IMR-90 (cell line): ENCODE measurements at regions not wholly inside any gene's neighbourhood (a gene's known extent, or its start where the extent isn't known, plus 50 kb on each side); places are given as distances from the start of the nearest gene placed in this dataset.
A peak's percentile ranks its signal among the peaks of the same experiment; 100 is the strongest.

Experiments
- ATAC-seq: fragments of 200-7000 bp; cut with Tn5 transposase; 2 replicates; pipeline ENCODE4 v1.9.1; 2020; ENCODE audit warnings: low read depth, mild to moderate bottlenecking, moderate library complexity
- BruUV-seq: library from RNA; stranded (reverse); fragments of 400-500 nt; replicated peaks from 2 replicates; lab custom pipeline; 2021; lab: Mats Ljungman, UMichigan
- CTCF ChIA-PET: fragments of 300-600 bp; formaldehyde crosslinking; extraction: SDS; loops from one replicate; lab custom pipeline; 2021; ENCODE audit warnings: antibody characterized with exemption; lab: Yijun Ruan, JAX
- POLR2A ChIA-PET: fragments of 300-600 bp; sonication (Branson Sonifier 250); formaldehyde crosslinking; loops from one replicate; lab custom pipeline; 2022; ENCODE audit warnings: antibody characterized with exemption; ENCODE audit not compliant: unreplicated experiment; lab: Charles Lee
- DNase-seq: peaks from one replicate; pipeline ENCODE4 v3.0.0; 2013
- H2AFZ ChIP-seq: replicated peaks from 2 replicates; pipeline ENCODE3; 2013; ENCODE audit warnings: low read length, mild to moderate bottlenecking; ENCODE audit not compliant: poor library complexity
- H2AK5ac ChIP-seq: 2 replicates; pipeline ENCODE4 v1.6.1; 2013; ENCODE audit warnings: low read depth, low read length, inconsistent platforms
- H2AK9ac ChIP-seq: replicated peaks from 2 replicates; pipeline ENCODE3; 2013; ENCODE audit warnings: mild to moderate bottlenecking, low read depth, low read length, moderate library complexity; ENCODE audit not compliant: poor library complexity
- H2BK120ac ChIP-seq: 2 replicates; pipeline ENCODE4 v1.6.1; 2013; ENCODE audit warnings: low read depth, low read length, inconsistent platforms
- H2BK15ac ChIP-seq: 3 replicates; pipeline ENCODE4 v1.6.1; 2013; ENCODE audit warnings: low read depth, low read length, inconsistent platforms
- H2BK20ac ChIP-seq: 2 replicates; pipeline ENCODE4 v1.6.1; 2013; ENCODE audit warnings: low read depth, mild to moderate bottlenecking, inconsistent platforms, low read length, moderate library complexity
- H2BK5ac ChIP-seq: 2 replicates; pipeline ENCODE4 v1.6.1; 2013; ENCODE audit warnings: mild to moderate bottlenecking, low read depth, low read length, inconsistent platforms; ENCODE audit not compliant: poor library complexity, severe bottlenecking
- H3K14ac ChIP-seq: replicated peaks from 2 replicates; pipeline ENCODE4 v1.6.1; 2013; ENCODE audit warnings: low read depth, low read length, inconsistent platforms
- H3K18ac ChIP-seq: 2 replicates; pipeline ENCODE4 v1.6.1; 2013; ENCODE audit warnings: low read depth, low read length, control low read depth
- H3K23ac ChIP-seq: 2 replicates; pipeline ENCODE4 v1.6.1; 2013; ENCODE audit warnings: low read depth, low read length, inconsistent platforms
- H3K27ac ChIP-seq: 2 replicates; pipeline ENCODE4 v1.5.1; 2013; ENCODE audit warnings: mild to moderate bottlenecking, control low read depth, low read length; ENCODE audit not compliant: insufficient read depth
- H3K27me3 ChIP-seq: 2 replicates; pipeline ENCODE4 v1.6.1; 2013; ENCODE audit warnings: low read length; ENCODE audit not compliant: control insufficient read depth, insufficient read depth
- H3K36me3 ChIP-seq: 2 replicates; pipeline ENCODE4 v1.6.1; 2013; ENCODE audit warnings: low read length, mixed read lengths; ENCODE audit not compliant: control insufficient read depth, insufficient read depth
- H3K4ac ChIP-seq: 2 replicates; pipeline ENCODE4 v1.6.1; 2013; ENCODE audit warnings: low read depth, low read length, inconsistent platforms
- H3K4me1 ChIP-seq: 2 replicates; pipeline ENCODE4 v1.6.1; 2013; ENCODE audit warnings: low read length, mixed read lengths; ENCODE audit not compliant: control insufficient read depth, insufficient read depth
- H3K4me2 ChIP-seq: 2 replicates; pipeline ENCODE4 v1.6.1; 2013; ENCODE audit warnings: low read depth, mild to moderate bottlenecking, control low read depth, low read length, moderate library complexity
- H3K4me3 ChIP-seq: 2 replicates; pipeline ENCODE4 v1.5.1; 2013; ENCODE audit warnings: low read depth, mild to moderate bottlenecking, control low read depth, low read length, moderate library complexity; ENCODE audit not compliant: insufficient read depth
- H3K56ac ChIP-seq: 2 replicates; pipeline ENCODE4 v1.6.1; 2013; ENCODE audit warnings: low read length, inconsistent platforms; ENCODE audit not compliant: insufficient read depth; ENCODE audit errors: extremely low read depth
- H3K79me1 ChIP-seq, 2 experiments: 2 replicates each; pipeline ENCODE4 v1.6.1; 2013; ENCODE audit warnings: low read length in 2 of 2, inconsistent platforms in 1 of 2, low read depth in 1 of 2
- H3K9ac ChIP-seq: 2 replicates; pipeline ENCODE4 v1.6.1; 2013; ENCODE audit warnings: low read depth, low read length, control low read depth
- H3K9me1 ChIP-seq: 2 replicates; pipeline ENCODE4 v1.6.1; 2013; ENCODE audit warnings: low read length, inconsistent platforms; ENCODE audit not compliant: insufficient read depth
- H3K9me3 ChIP-seq: 2 replicates; pipeline ENCODE4 v1.6.1; 2013; ENCODE audit warnings: low read length; ENCODE audit not compliant: control insufficient read depth, insufficient read depth
- H4K20me1 ChIP-seq: 2 replicates; pipeline ENCODE4 v1.6.1; 2013; ENCODE audit warnings: low read length, inconsistent platforms; ENCODE audit not compliant: insufficient read depth
- H4K5ac ChIP-seq: 2 replicates; pipeline ENCODE4 v1.6.1; 2013; ENCODE audit warnings: mild to moderate bottlenecking, low read depth, low read length, control low read depth
- H4K8ac ChIP-seq, 2 experiments: 2 replicates each; pipeline ENCODE4 v1.6.1; 2013; ENCODE audit warnings: low read depth in 2 of 2, low read length in 2 of 2, control low read depth in 1 of 2, inconsistent platforms in 1 of 2
- H4K91ac ChIP-seq: 2 replicates; pipeline ENCODE4 v1.6.1; 2013; ENCODE audit warnings: low read depth, low read length, inconsistent platforms; ENCODE audit not compliant: insufficient read depth
- BHLHE40 ChIP-seq: fragments of 150-350 bp; IDR thresholded peaks from 2 replicates; pipeline ENCODE4 v1.6.1; 2016; ENCODE audit warnings: mild to moderate bottlenecking, low read depth, low read length
- CEBPB ChIP-seq: IDR thresholded peaks from 2 replicates; pipeline ENCODE4 v1.6.1; 2012; ENCODE audit warnings: low read depth, low read length, improper control_type of control experiment
- CHD1 ChIP-seq: IDR thresholded peaks from 2 replicates; pipeline ENCODE4 v1.6.1; 2012; ENCODE audit warnings: low read depth, low read length, improper control_type of control experiment
- CTCF ChIP-seq: conservative IDR thresholded peaks from 2 replicates; pipeline ENCODE4 v1.5.1; 2012; ENCODE audit warnings: mild to moderate bottlenecking, low read depth, low read length, improper control_type of control experiment
- ELK1 ChIP-seq: fragments of 150-350 bp; IDR thresholded peaks from 2 replicates; pipeline ENCODE4 v1.6.1; 2016; ENCODE audit warnings: low read depth, mild to moderate bottlenecking, low read length, moderate library complexity, borderline replicate concordance
- FOS ChIP-seq: fragments of 150-350 bp; IDR thresholded peaks from 2 replicates; pipeline ENCODE4 v1.6.1; 2016; ENCODE audit warnings: low read depth, low read length
- MAFK ChIP-seq: IDR thresholded peaks from 2 replicates; pipeline ENCODE4 v1.6.1; 2012; ENCODE audit warnings: low read depth, low read length, improper control_type of control experiment
- MAZ ChIP-seq: IDR thresholded peaks from 2 replicates; pipeline ENCODE4 v1.6.1; 2012; ENCODE audit warnings: low read depth, mild to moderate bottlenecking, low read length, improper control_type of control experiment, moderate library complexity, borderline replicate concordance
- MXI1 ChIP-seq: IDR thresholded peaks from 2 replicates; pipeline ENCODE4 v1.6.1; 2012; ENCODE audit warnings: low read depth, mild to moderate bottlenecking, low read length, moderate library complexity, borderline replicate concordance
- NFE2L2 ChIP-seq: fragments of 150-350 bp; IDR thresholded peaks from 2 replicates; pipeline ENCODE4 v1.6.1; 2016; ENCODE audit warnings: low read depth, mild to moderate bottlenecking, low read length
- POLR2A ChIP-seq: IDR thresholded peaks from 2 replicates; pipeline ENCODE4 v1.6.1; 2012; ENCODE audit warnings: mild to moderate bottlenecking, low read depth, low read length
- RAD21 ChIP-seq: IDR thresholded peaks from 2 replicates; pipeline ENCODE4 v1.6.1; 2012; ENCODE audit warnings: low read length, improper control_type of control experiment
- RCOR1 ChIP-seq: IDR thresholded peaks from 2 replicates; pipeline ENCODE4 v1.6.1; 2012; ENCODE audit warnings: mild to moderate bottlenecking, low read length, improper control_type of control experiment; ENCODE audit not compliant: insufficient replicate concordance
- RFX5 ChIP-seq: IDR thresholded peaks from 2 replicates; pipeline ENCODE4 v1.8.0; 2012; ENCODE audit warnings: low read depth, mild to moderate bottlenecking, low read length, moderate library complexity
- SMC3 ChIP-seq: fragments of 150-350 bp; IDR thresholded peaks from 2 replicates; pipeline ENCODE4 v1.6.1; 2016; ENCODE audit warnings: low read depth, mild to moderate bottlenecking, antibody characterized with exemption, low read length, moderate library complexity
- USF2 ChIP-seq: fragments of 150-350 bp; IDR thresholded peaks from 2 replicates; pipeline ENCODE4 v1.6.1; 2017; ENCODE audit warnings: mild to moderate bottlenecking, antibody characterized with exemption, low read length, low read depth
- WGBS, 2 experiments: methylation state at CpG; one replicate each; pipeline versions ENCODE4 v1.1.5 to v1.1.7; 2013; ENCODE audit warnings: missing lambda C conversion rate in 2 of 2; ENCODE audit not compliant: insufficient read length in 1 of 2; ENCODE audit errors: extremely low coverage in 2 of 2; 5-methylcytosine and 5-hydroxymethylcytosine counted together
- dilution Hi-C: fragments of 300-500 bp; cut with HindIII; formaldehyde crosslinking; loops from one replicate; pipeline ENCODE4 v1.14.3; 2018; ENCODE audit warnings: low sequenced_read_pairs; ENCODE audit not compliant: unreplicated experiment
- in situ Hi-C: fragments of 300-500 bp; cut with MboI; formaldehyde crosslinking; loops from 3 replicates; pipeline ENCODE4 v1.14.3; 2019; ENCODE audit warnings: low sequenced_read_pairs, inconsistent platforms, mixed read lengths
- intact Hi-C: fragments of 100-400 bp; cut with micrococcal nuclease; formaldehyde crosslinking; loops from 2 replicates; pipeline ENCODE4 v1.10.0; 2022

GRCh38 chr1:221575605-221576004 lies 166.3 kb downstream of the DUSP10 start:
- ATAC-seq = no peak
- ChIA-PET POLR2A (no interaction called here), CTCF (no interaction called here)
- in situ Hi-C loops = no loop called here
- peak overlapping the region; percentile 59 for H3K27ac ChIP-seq
- peak overlapping the region; percentile 81; the same call in 1 of the 2 replicates for H3K23ac ChIP-seq
- H3K14ac ChIP-seq = peak overlapping the region; percentile 41
- H4K91ac ChIP-seq = peak overlapping the region; percentile 91
- no peaks in the 10 kb centered on the region for H3K36me3 ChIP-seq
- dilution Hi-C loops = no loop called here
- H3K4me2 ChIP-seq = peak overlapping the region; percentile 35; the same call in 1 of the 2 replicates
- H3K27me3 ChIP-seq = no peaks in the 10 kb centered on the region
- no peaks in the 10 kb centered on the region for H4K20me1 ChIP-seq
- no peaks in the 10 kb centered on the region for H3K9me3 ChIP-seq
- intact Hi-C loops = no loop called here
- peak overlapping the region; percentile 16 for H2AFZ ChIP-seq
- H2BK120ac ChIP-seq = peak overlapping the region; percentile 99
- peak overlapping the region; percentile 91 for H2BK5ac ChIP-seq
- H2BK20ac ChIP-seq = peak overlapping the region; percentile 77
- H3K79me1 ChIP-seq = no peaks in the 10 kb centered on the region
- TF ChIP-seq MAZ = no peak
- no peak for TF ChIP-seq MXI1
- TF ChIP-seq BHLHE40 = no peak
- no peak for TF ChIP-seq NFE2L2
- no peak for TF ChIP-seq ELK1
- TF ChIP-seq SMC3 = no peak
- no peak for TF ChIP-seq FOS
- no peak for TF ChIP-seq CEBPB
- TF ChIP-seq USF2 = no peak
- TF ChIP-seq RCOR1 = no peak
- TF ChIP-seq RAD21 = no peak
- no peak for TF ChIP-seq MAFK
- TF ChIP-seq CTCF = no peak
- TF ChIP-seq CHD1 = no peak
- TF ChIP-seq POLR2A = no peak
- no peak for TF ChIP-seq RFX5
- no TSS peak for BruUV-seq
- no CpG with 5 or more reads among the region's 7 CpGs for WGBS, 2 experiments
- H4K5ac ChIP-seq = peak overlapping the region; percentile 94
- H3K4me1 ChIP-seq = peaks cover 6% of the 10 kb centered on the region
- peak overlapping the region; percentile 95 for H3K4ac ChIP-seq
- no peak overlapping the region for H3K4me3 ChIP-seq
- H3K9me1 ChIP-seq = no peaks in the 10 kb centered on the region; the same call in 1 of the 2 replicates
- peak overlapping the region; percentile 99; the same call in 2 of the 3 replicates for H2BK15ac ChIP-seq
- no peak overlapping the region for H3K56ac ChIP-seq
- DNase-seq = peak; percentile 20
- H4K8ac ChIP-seq = peak overlapping the region; percentile 81 to 92; a peak in 3 of 4 replicates
- H3K18ac ChIP-seq = peak overlapping the region; percentile 92; the same call in 1 of the 2 replicates
- H3K9ac ChIP-seq = no peak overlapping the region
- peak overlapping the region; percentile 99 for H2AK5ac ChIP-seq
- H2AK9ac ChIP-seq = peak overlapping the region; percentile 82
